Spleen (tissue), 11 donors: ENCODE measurements at regions not wholly inside any gene's neighbourhood (a gene's known extent, or its start where the extent isn't known, plus 50 kb on each side); places are given as distances from the start of the nearest gene placed in this dataset.

Experiments used
- DNase-seq: peaks from one replicate; pipeline ENCODE4 v3.0.0-alpha.2; 2020
- H3K27ac ChIP-seq, 8 donors: fragments of 200-600 bp; sonication (generic) in 7 of 8; 1 replicate in 4 of 8; 2 replicates in 4 of 8; pipeline versions ENCODE4 v1.5.0 to v1.8.0; 2016 to 2021; ENCODE audit warnings: inconsistent platforms in 4 of 8, mild to moderate bottlenecking in 4 of 8, moderate library complexity in 1 of 8
- H3K27me3 ChIP-seq, 7 donors: fragments of 200-600 bp; sonication (generic) in 6 of 7; replicated peaks in 1 of 7; 1 replicate in 4 of 7; 2 replicates in 3 of 7; pipeline versions ENCODE4 v1.5.0 to v1.8.0; 2016 to 2021; ENCODE audit warnings: inconsistent platforms in 3 of 7, mild to moderate bottlenecking in 1 of 7
- H3K36me3 ChIP-seq, 6 donors: fragments of 200-600 bp; sonication (generic) in 5 of 6; 1 replicate in 4 of 6; 2 replicates in 2 of 6; pipeline versions ENCODE4 v1.5.0 to v1.8.0; 2016 to 2021; ENCODE audit warnings: inconsistent platforms in 2 of 6
- H3K4me1 ChIP-seq, 6 donors: fragments of 200-600 bp; sonication (generic) in 5 of 6; 1 replicate in 3 of 6; 2 replicates in 3 of 6; pipeline versions ENCODE4 v1.5.0 to v1.8.0; 2016 to 2021; ENCODE audit warnings: inconsistent platforms in 3 of 6
- H3K4me3 ChIP-seq, 8 donors: fragments of 200-600 bp; sonication (generic) in 7 of 8; 1 replicate in 4 of 8; 2 replicates in 4 of 8; pipeline versions ENCODE4 v1.5.0 to v1.8.0; 2016 to 2021; ENCODE audit warnings: inconsistent platforms in 4 of 8, mild to moderate bottlenecking in 4 of 8, moderate library complexity in 2 of 8
- H3K9me3 ChIP-seq, 8 donors: fragments of 200-600 bp; sonication (generic) in 7 of 8; 1 replicate in 4 of 8; 2 replicates in 4 of 8; pipeline versions ENCODE4 v1.5.0 to v1.8.0; 2016 to 2021; ENCODE audit warnings: inconsistent platforms in 4 of 8
- CTCF ChIP-seq, 11 experiments: fragments of 200-600 bp in 7 of 11; fragments of 450-650 bp in 4 of 11; sonication (generic) in 4 of 11; IDR thresholded peaks in 8 of 11; conservative IDR thresholded peaks in 3 of 11; 1 replicate in 7 of 11; 2 replicates in 4 of 11; pipeline versions ENCODE4 v1.4.0 to v1.8.0; 2016 to 2021; ENCODE audit warnings: antibody characterized with exemption in 11 of 11, inconsistent platforms in 4 of 11, mild to moderate bottlenecking in 1 of 11
- POLR2A ChIP-seq, 3 donors: fragments of 450-650 bp; IDR thresholded peaks; one replicate each; pipeline ENCODE4 v1.5.1; 2017; ENCODE audit warnings: antibody characterized with exemption in 3 of 3, mild to moderate bottlenecking in 1 of 3
- POLR2AphosphoS5 ChIP-seq, 3 donors: sonication (generic); formaldehyde crosslinking; IDR thresholded peaks; one replicate each; pipeline ENCODE4 v1.5.1; 2017; ENCODE audit warnings: antibody characterized with exemption in 3 of 3
- WGBS, 5 donors: extraction: QIAGEN DNeasy Blood & Tissue Kit in 3 of 5; methylation state at CpG; one replicate each; pipeline versions ENCODE4 v1.1.5 to v1.1.7; 2013 to 2018; 5-methylcytosine and 5-hydroxymethylcytosine counted together
- intact Hi-C: fragments of 100-400 bp; cut with DNase I; formaldehyde crosslinking; loops from one replicate; pipeline ENCODE4 v1.15.0; 2023; ENCODE audit warnings: low total_unique reads
- donor health status: healthy with polysubstance abuse.
- donor health status: DM: no; HTN: no; CAD: no; lungs with moderate emphysema.
- donor health status: DM: no; HTN: no; CAD: no.
- donor health status: Bipolar disorder and iron deficiency.
- donor health status: healthy.
- donor health status: DM: no; HTN: no; CAD: no.
- donor health status: DM: yes; HTN: yes; CAD: no.

DNA sequence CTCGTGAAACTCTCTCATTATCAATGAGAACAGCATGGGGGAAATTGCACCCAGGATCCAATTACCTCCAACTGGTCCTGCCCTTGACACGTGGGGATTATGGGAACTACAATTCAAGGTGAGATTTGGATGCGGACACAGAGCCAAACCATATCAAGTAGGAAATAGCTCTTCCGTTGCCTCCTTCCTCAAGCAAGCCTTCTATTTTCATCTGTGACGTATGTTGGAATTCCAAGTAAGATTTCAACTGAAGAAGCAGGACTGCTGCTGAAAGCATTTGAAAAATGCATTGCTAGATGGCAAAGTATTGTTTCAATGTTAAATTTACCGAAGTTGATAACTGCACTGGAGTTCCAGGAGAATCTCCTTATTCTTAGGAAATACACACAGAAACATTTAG lies 178.1 kb upstream of the GALNT17 start:
- no peak for DNase-seq
- intact Hi-C loops: no loop called here
- 23 to 44% (median 31%) methylated on average over 6 of the region's 6 CpGs for WGBS, 5 donors
- Histone ChIP-seq H3K9me3 (peaks cover 0 to 39% (median 7%) of the 10 kb centered on the region in 8 donors), H3K27ac (no peak overlapping the region), H3K27me3 (no peaks in the 10 kb centered on the region), H3K36me3 (no peaks in the 10 kb centered on the region), H3K4me3 (no peak overlapping the region), H3K4me1 (peaks cover 0 to 8% (median 0%) of the 10 kb centered on the region in 6 donors)
- no peak for TF ChIP-seq POLR2A (IDR thresholded peaks at IDR 0.05)
- no peak for TF ChIP-seq CTCF (IDR thresholded peaks at IDR 0.05 in 8 of 11, conservative IDR thresholded peaks at IDR 0.05 in 3 of 11)
- no peak for TF ChIP-seq POLR2AphosphoS5 (IDR thresholded peaks at IDR 0.05)

DNA sequence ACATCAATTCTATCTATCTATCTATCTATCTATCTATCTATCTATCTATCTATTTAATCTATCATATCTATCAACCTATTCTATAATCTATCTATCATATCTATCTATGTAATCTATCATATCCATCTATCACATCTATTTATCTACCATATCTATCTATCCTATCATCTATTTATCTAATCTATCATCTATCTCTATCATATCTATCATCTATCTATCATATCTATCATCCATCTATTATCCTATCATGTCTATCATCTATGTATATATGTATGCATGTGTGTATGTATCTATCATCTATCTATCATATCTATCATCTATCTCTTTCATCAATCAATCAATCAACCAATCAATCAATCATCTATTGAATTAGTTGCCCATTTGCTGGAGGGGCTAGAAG lies 159.3 kb upstream of the GALNT17 start:
- intact Hi-C loops: no loop called here
- TF ChIP-seq POLR2A (IDR thresholded peaks at IDR 0.05) (no peak), CTCF (IDR thresholded peaks at IDR 0.05 in 8 of 11, conservative IDR thresholded peaks at IDR 0.05 in 3 of 11) (no peak), POLR2AphosphoS5 (IDR thresholded peaks at IDR 0.05) (no peak)

DNA sequence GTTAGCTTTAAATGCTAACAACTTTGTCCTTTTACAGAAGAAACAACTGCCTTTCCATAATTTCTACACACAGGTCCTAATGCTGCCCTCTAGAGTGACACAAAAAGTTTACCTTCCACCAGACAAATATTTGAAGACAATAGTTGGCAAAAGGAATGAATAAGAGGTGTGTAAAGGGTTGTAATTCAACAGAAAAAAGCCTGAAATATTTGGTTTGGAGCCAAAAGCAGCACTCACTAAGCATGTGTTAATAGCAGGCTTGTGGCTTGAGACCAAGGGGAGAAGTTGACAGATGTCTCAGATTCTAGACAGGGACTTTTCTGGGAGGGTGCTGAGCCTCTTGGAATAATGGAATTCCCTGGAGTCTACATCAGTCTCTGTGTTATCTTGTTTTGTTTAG lies 156.2 kb upstream of the GALNT17 start:
- no peak for DNase-seq
- TF ChIP-seq POLR2A (IDR thresholded peaks at IDR 0.05) (no peak), CTCF (IDR thresholded peaks at IDR 0.05 in 8 of 11, conservative IDR thresholded peaks at IDR 0.05 in 3 of 11) (no peak), POLR2AphosphoS5 (IDR thresholded peaks at IDR 0.05) (no peak)
- H3K9me3 ChIP-seq: peaks cover 0 to 19% (median 9%) of the 10 kb centered on the region in 8 donors
- H3K27me3 ChIP-seq: no peaks in the 10 kb centered on the region
- no peak overlapping the region for H3K4me3 ChIP-seq
- intact Hi-C loops: loop anchor here (1.0 kb wide), 1 partner anchor 12 kb away; no protein-coding TSS in a partner anchor
- H3K36me3 ChIP-seq: no peaks in the 10 kb centered on the region
- H3K4me1 ChIP-seq: no peaks in the 10 kb centered on the region
- H3K27ac ChIP-seq: no peak overlapping the region

More for the DNA sequence above, 159.3 kb upstream of the GALNT17 start:
- no peak for DNase-seq
- Histone ChIP-seq H3K27me3 (no peaks in the 10 kb centered on the region), H3K9me3 (peaks cover 0 to 41% (median 14%) of the 10 kb centered on the region in 8 donors), H3K27ac (no peak overlapping the region), H3K4me1 (peaks cover 0 to 5% (median 0%) of the 10 kb centered on the region in 6 donors), H3K4me3 (no peak overlapping the region), H3K36me3 (no peaks in the 10 kb centered on the region)

- Histone ChIP-seq H3K4me1 (no peaks in the 10 kb centered on the region), H3K36me3 (no peaks in the 10 kb centered on the region), H3K9me3 (no peaks in the 10 kb centered on the region), H3K27ac (no peak overlapping the region), H3K27me3 (no peaks in the 10 kb centered on the region), H3K4me3 (no peak overlapping the region)
- DNase-seq: no peak
- TF ChIP-seq POLR2AphosphoS5 (IDR thresholded peaks at IDR 0.05): no peak
- TF ChIP-seq CTCF (IDR thresholded peaks at IDR 0.05 in 8 of 11, conservative IDR thresholded peaks at IDR 0.05 in 3 of 11): no peak
- TF ChIP-seq POLR2A (IDR thresholded peaks at IDR 0.05): no peak
- WGBS, 5 donors: 79 to 94% (median 89%) methylated on average over 2 of the region's 2 CpGs
- intact Hi-C loops: no loop called here
These were observed 145.6 kb upstream of the GALNT17 start for GRCh38 chr7:70986297-70986696.
